ENCODE measurements at regions not wholly inside any gene's neighbourhood (a gene's known extent, or its start where the extent isn't known, plus 50 kb on each side); places are given as distances from the start of the nearest gene placed in this dataset.

DNA sequence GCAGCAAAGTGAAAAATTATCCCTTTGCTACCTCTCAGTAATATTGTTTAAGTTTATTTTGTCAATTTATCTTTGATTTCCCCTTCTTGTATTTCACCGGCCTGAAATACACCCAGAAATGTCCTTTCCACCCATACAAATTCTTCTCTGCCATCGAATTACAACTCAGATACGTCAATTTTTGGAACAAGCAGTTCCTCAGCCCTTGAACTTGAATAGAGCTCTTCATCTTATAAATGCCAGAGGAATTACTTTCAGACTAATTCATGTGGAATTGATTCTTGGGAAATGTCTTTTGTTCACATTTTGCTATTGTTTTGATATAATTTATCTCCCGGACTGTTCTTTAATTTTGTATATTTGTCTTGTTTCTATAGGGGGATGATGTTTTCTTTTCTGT, 1359.3 kb upstream of the MIR17HG start:
- DNase-seq (ENCODE audit: low spot score) = no peak
- no peak overlapping the region for H3K27ac ChIP-seq
- ChIA-PET CTCF (no interaction called here), POLR2A (ENCODE audit: low non-redundant PET) (no interaction called here)
- TF ChIP-seq, protein P1, sequence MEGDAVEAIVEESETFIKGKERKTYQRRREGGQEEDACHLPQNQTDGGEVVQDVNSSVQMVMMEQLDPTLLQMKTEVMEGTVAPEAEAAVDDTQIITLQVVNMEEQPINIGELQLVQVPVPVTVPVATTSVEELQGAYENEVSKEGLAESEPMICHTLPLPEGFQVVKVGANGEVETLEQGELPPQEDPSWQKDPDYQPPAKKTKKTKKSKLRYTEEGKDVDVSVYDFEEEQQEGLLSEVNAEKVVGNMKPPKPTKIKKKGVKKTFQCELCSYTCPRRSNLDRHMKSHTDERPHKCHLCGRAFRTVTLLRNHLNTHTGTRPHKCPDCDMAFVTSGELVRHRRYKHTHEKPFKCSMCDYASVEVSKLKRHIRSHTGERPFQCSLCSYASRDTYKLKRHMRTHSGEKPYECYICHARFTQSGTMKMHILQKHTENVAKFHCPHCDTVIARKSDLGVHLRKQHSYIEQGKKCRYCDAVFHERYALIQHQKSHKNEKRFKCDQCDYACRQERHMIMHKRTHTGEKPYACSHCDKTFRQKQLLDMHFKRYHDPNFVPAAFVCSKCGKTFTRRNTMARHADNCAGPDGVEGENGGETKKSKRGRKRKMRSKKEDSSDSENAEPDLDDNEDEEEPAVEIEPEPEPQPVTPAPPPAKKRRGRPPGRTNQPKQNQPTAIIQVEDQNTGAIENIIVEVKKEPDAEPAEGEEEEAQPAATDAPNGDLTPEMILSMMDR (conservative IDR thresholded peaks at IDR 0.05; ENCODE audit: low read depth) = no peak

DNA sequence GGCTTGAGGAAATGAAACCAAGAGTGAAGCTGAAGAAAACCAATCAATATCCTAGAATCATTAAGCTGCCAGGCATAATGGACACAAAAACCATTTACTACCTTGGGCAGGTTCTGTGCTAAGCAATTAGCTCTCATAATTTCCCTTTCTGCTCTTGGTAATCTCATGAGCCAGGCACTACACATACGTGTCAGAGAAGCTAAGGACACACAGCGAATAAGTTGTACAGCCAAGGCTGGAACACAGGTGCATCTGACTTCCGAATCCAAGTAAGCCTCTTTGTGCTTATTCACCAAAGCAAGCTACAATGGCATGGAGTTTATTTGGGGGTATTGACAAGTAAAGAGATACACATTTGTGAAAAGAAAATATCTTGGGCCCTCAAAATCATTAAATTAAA, 1343.9 kb upstream of the MIR17HG start:
- POLR2A ChIA-PET (ENCODE audit: low non-redundant PET) = no interaction called here

DNA sequence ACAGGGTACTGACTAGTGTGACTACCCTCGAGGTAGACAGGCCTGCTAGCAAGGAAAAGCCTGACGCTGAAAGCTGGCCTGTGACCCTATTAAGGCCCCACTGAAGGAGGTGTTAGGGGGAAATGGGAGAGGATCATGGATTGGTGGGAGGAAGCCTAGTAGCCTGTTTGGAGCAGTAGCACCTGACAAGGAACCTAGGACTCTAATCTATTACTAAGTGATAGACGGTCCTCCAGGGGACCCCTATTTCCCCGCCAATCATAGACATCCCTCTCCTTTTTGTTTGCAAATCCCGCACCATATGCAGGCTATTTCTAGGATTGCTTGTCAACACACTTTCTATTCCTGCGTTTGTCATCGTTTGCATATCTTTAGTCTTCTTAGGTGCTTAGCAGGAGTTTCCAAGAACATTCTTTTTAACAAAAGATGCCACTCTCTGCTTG, 1338.8 kb upstream of the MIR17HG start:
- POLR2A ChIA-PET (ENCODE audit: low non-redundant PET) = no interaction called here
- H3K27ac ChIP-seq = no peak overlapping the region
- CTCF ChIA-PET = no interaction called here
- no peak for DNase-seq (ENCODE audit: low spot score)
- TF ChIP-seq, protein P1 (conservative IDR thresholded peaks at IDR 0.05; ENCODE audit: low read depth) = no peak

More for the DNA sequence above, 1343.9 kb upstream of the MIR17HG start:
- no peak overlapping the region for H3K27ac ChIP-seq
- no peak for DNase-seq (ENCODE audit: low spot score)
- CTCF ChIA-PET = no interaction called here
- TF ChIP-seq, protein P1 (conservative IDR thresholded peaks at IDR 0.05; ENCODE audit: low read depth) = no peak

DNA sequence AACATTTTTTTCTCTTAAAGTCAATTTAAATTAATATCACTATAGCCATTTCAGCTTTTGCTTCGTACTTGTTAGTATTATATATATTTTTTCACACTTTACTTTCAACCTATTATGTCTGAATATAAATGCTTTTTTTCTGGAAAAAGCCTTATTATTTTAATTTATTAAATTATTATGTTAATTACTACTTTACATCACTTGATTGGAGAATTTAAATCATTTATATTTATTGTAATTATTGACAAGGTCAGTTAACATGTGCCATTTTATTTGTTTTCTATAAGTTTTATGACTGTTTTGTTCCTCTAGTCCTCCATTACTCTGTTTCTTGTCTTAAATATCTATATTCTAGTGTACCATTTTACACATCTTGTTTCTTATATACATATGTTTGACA, 1333.4 kb upstream of the MIR17HG start:
- TF ChIP-seq, protein P1 (conservative IDR thresholded peaks at IDR 0.05; ENCODE audit: low read depth) = no peak
- DNase-seq (ENCODE audit: low spot score) = no peak
- no peak overlapping the region for H3K27ac ChIP-seq
- POLR2A ChIA-PET (ENCODE audit: low non-redundant PET) = no interaction called here
- CTCF ChIA-PET = no interaction called here

DNA sequence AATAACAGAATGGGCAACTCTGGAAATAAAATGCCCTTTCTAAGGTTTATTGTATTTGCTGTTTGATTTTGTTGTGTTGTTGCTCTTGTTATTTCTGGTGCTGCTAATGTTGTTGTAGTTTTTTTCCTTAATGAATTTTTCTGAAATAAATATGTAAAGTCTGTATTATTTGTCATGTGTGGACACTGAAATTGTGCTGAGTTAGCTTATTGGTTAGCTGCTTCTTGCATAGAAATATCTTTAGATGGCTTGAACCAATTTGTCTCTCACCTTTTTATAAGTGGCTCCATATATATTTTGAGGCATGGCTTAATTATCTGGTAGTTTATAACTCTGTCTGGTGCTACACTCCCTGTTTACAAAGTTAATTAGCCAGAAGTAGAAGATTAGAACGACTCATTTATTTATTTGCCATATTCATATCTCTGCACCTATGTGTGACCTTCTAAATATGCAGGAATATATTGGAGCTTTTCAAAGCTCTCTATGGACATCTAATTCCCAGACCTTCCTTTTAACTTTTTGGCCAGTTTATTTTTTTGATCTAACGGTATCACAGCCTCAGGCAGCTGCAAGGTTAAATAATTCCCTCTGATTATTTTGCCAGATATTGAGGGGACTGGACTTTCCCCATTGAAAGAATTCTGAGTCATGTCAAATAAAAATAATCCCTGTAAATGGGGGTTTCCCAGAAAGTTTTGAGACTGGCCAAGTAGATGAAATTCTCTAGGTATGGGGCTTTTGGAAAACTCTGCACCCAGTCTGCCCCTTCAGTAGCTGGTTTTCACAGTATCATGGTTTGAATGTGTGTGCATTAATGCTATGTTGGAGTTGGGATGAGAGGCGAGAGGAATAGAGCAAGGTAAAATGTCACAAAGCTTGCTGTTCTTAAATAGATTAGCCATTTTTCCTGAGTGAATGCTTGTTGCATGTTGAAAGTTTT, 1331.7 kb upstream of the MIR17HG start:
- no peak overlapping the region for H3K27ac ChIP-seq
- POLR2A ChIA-PET (ENCODE audit: low non-redundant PET) = no interaction called here
- CTCF ChIA-PET = interaction anchor here (0.5 kb wide), 1 partner anchor 1768 kb away, joined by 3 read pairs; no protein-coding TSS in a partner anchor
- TF ChIP-seq, protein P1 (conservative IDR thresholded peaks at IDR 0.05; ENCODE audit: low read depth) = no peak
- DNase-seq (ENCODE audit: low spot score) = no peak

DNA sequence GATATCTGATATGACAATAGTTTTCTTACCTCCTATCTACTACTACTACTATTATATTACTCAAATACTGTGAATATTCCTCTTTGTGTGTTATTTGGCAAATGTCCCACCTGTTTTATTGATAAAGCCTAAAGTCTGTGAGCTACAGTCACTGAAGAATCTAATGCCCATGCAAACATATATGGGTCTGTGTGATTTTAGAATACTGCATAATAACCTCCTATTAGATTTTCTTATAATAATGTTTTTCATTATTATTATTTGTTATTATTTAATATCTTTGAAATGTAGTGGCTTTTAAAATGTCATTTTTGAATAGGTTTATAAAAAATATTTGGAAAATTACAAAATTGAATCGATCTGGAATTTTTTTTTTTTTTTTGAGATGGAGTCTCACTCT, 1330.8 kb upstream of the MIR17HG start:
- ChIA-PET POLR2A (ENCODE audit: low non-redundant PET) (no interaction called here), CTCF (interaction anchor here (0.5 kb wide), 1 partner anchor 1768 kb away, joined by 3 read pairs; no protein-coding TSS in a partner anchor)
- no peak for DNase-seq (ENCODE audit: low spot score)
- H3K27ac ChIP-seq = no peak overlapping the region
- TF ChIP-seq, protein P1 (conservative IDR thresholded peaks at IDR 0.05; ENCODE audit: low read depth) = no peak

All from RWPE1 (cell line).